Activated CD4-positive, alpha-beta T cell treated with anti-CD3 and anti-CD28 coated beads for 36 hours (primary cell): ENCODE measurements at regions not wholly inside any gene's neighbourhood (a gene's known extent, or its start where the extent isn't known, plus 50 kb on each side); places are given as distances from the start of the nearest gene placed in this dataset.

Experiments used
- ATAC-seq: fragments of 200-7000 bp; cut with Tn5 transposase; one replicate; pipeline ENCODE4 v1.10.0; 2021; ENCODE audit warnings: mild to moderate bottlenecking, moderate library complexity
- CTCF ChIA-PET: fragments of 350-600 bp; sonication (Branson Sonifier 250); formaldehyde crosslinking; loops from one replicate; lab custom pipeline; 2021; ENCODE audit warnings: antibody characterized with exemption; lab: Charles Lee
- POLR2A ChIA-PET: fragments of 350-600 bp; sonication (Branson Sonifier 250); formaldehyde crosslinking; loops from one replicate; lab custom pipeline; 2021; ENCODE audit warnings: antibody characterized with exemption, inconsistent platforms; lab: Charles Lee
- DNase-seq: peaks from one replicate; pipeline ENCODE4 v3.0.0-alpha.2; 2020
- H3K27ac Mint-ChIP-seq: one replicate; pipeline ENCODE4 v1.8.0; 2021; ENCODE audit warnings: mixed read lengths
- H3K27me3 Mint-ChIP-seq: one replicate; pipeline ENCODE4 v1.8.0; 2021; ENCODE audit warnings: mixed read lengths
- H3K36me3 Mint-ChIP-seq: one replicate; pipeline ENCODE4 v1.8.0; 2021; ENCODE audit warnings: low read depth, mixed read lengths
- H3K4me1 Mint-ChIP-seq: one replicate; pipeline ENCODE4 v1.8.0; 2021; ENCODE audit warnings: mixed read lengths
- H3K4me3 Mint-ChIP-seq: one replicate; pipeline ENCODE4 v1.8.0; 2021; ENCODE audit warnings: mild to moderate bottlenecking, moderate library complexity, mixed read lengths
- H3K9me3 Mint-ChIP-seq: one replicate; pipeline ENCODE4 v1.8.0; 2021; ENCODE audit warnings: low read depth, mixed read lengths
- intact Hi-C, 2 experiments: fragments of 100-400 bp; cut with DNase I in 1 of 2; cut with micrococcal nuclease in 1 of 2; formaldehyde crosslinking; loops; one replicate each; pipeline versions ENCODE4 v1.14.2 to v1.15.1; 2022 to 2024; cut with DNase I, micrococcal nuclease

DNA sequence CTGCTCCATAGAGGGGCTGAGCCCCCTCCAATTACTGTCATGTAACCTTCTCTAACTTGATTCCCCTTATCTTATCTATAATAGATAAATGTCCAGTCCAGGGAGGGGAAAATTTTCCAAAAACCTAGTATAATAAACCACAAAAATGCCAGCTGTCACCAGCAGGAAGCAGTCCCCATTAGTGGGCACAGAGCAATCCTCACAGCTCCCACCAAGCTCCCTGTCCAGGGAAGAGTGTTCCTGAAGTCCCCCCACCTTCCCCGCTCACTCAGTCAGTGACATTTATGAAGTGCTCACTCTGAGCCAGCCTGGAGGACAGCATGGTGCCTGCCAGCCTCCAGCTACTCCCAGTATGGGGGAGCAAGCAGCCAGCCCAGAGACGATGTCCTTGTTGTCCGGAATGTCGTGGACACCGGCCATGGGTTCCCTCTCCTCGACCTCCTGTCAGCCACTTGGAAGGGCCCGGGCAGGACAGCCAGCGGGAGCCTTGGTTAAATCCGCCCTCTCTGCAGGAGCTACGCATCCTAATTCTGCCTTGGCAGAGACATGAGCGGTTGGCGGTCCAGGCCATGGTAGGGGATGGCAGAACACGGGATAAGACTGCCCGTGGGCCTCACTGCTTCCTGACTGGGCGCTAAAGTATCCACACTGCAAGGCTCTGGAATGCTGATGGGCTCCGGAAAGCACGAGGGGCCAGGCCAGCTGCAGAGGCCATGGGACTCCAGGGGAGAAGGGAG, 102.0 kb upstream of the CDH5 start:
- ChIA-PET CTCF (interaction anchor here (0.6 kb wide), 3 partner anchors 9 to 376 kb away, joined by 3 read pairs; no protein-coding TSS in a partner anchor), POLR2A (no interaction called here)
- Mint-ChIP-seq H3K4me3 (no peak overlapping the region), H3K27ac (no peak overlapping the region), H3K27me3 (peaks cover 22% of the 10 kb centered on the region), H3K4me1 (peaks cover 1% of the 10 kb centered on the region), H3K9me3 (no peaks in the 10 kb centered on the region), H3K36me3 (no peaks in the 10 kb centered on the region)
- intact Hi-C loops, result no loop called here
- ATAC-seq, result no peak
- no peak for DNase-seq

- Mint-ChIP-seq H3K36me3 (no peaks in the 10 kb centered on the region), H3K4me3 (no peak overlapping the region), H3K9me3 (no peaks in the 10 kb centered on the region), H3K27me3 (peaks cover 19% of the 10 kb centered on the region), H3K4me1 (peaks cover 1% of the 10 kb centered on the region), H3K27ac (no peak overlapping the region)
- DNase-seq, result no peak
- ATAC-seq, result no peak
- ChIA-PET POLR2A (no interaction called here), CTCF (interaction anchor here (0.6 to 0.7 kb wide), 4 partner anchors 9 to 457 kb away, joined by 3 to 8 read pairs (median 3); no protein-coding TSS in a partner anchor)
- intact Hi-C loops, result no loop called here
Observed at GRCh38 chr16:66263973-66264310, 102.5 kb upstream of the CDH5 start.

DNA sequence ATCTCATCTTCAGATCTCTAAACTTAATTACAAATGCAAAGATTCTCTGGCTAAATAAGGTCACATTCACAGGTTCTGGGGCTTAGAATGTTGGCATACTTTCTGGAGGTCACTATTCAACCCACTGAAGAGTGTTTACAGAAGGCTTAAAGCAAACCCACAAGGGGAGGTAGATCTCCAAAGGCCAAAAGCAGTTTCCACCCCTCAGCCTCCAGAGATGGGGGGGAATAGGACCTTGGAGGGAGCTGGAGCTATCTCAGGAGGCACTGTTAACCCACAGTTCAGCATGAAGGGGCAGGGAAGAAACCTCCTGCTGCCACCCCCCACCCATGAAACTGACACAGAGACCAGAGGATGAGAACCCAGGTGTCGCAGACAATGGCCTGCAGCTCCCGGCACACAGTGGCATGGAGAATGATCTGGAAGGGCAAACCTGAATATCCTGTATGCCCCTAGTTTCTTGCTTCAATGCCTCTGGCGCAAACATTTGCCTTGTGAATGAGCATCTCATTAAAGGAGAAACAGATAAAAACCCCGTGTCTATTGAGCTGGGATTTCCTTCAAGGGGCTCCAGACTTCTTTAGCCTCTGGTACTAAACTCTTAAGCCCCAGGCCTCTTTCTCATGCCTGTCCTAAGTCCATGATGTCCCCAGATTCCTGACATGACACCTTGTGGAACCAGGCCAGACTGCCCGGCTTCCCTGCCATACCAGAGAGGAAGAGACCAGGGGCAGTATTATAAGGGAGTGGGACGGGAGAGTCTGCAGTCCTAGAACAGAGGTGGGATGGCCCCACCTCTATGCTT, 103.1 kb upstream of the CDH5 start:
- Mint-ChIP-seq H3K27me3 (peaks cover 19% of the 10 kb centered on the region), H3K9me3 (no peaks in the 10 kb centered on the region), H3K4me3 (no peak overlapping the region), H3K27ac (no peak overlapping the region), H3K4me1 (peaks cover 1% of the 10 kb centered on the region), H3K36me3 (no peaks in the 10 kb centered on the region)
- POLR2A ChIA-PET, result no interaction called here
- intact Hi-C loops, result no loop called here
- no peak for DNase-seq
- CTCF ChIA-PET, result interaction anchor here (0.7 kb wide), 2 partner anchors 7 to 457 kb away, joined by 3 to 8 read pairs; no protein-coding TSS in a partner anchor
- no peak for ATAC-seq

GRCh38 chr16:66262253-66263167, 104.0 kb upstream of the CDH5 start:
- POLR2A ChIA-PET, result no interaction called here

GRCh38 chr16:66261826-66262225, 104.7 kb upstream of the CDH5 start:
- Mint-ChIP-seq H3K9me3 (no peaks in the 10 kb centered on the region), H3K4me1 (peaks cover 1% of the 10 kb centered on the region), H3K27ac (no peak overlapping the region), H3K27me3 (peaks cover 8% of the 10 kb centered on the region), H3K4me3 (no peak overlapping the region), H3K36me3 (no peaks in the 10 kb centered on the region)
- POLR2A ChIA-PET, result no interaction called here
- ATAC-seq (no peak), DNase-seq (no peak)
- intact Hi-C loops, result no loop called here
- CTCF ChIA-PET, result no interaction called here

More at GRCh38 chr16:66262253-66263167, 104.0 kb upstream of the CDH5 start:
- peaks cover 13% of the 10 kb centered on the region for H3K27me3 Mint-ChIP-seq
- DNase-seq (no peak), ATAC-seq (no peak)
- no peaks in the 10 kb centered on the region for H3K9me3 Mint-ChIP-seq
- CTCF ChIA-PET, result interaction anchor here (0.7 kb wide), 1 partner anchor 8 kb away, joined by 3 read pairs; no protein-coding TSS in a partner anchor
- H3K4me3 Mint-ChIP-seq, result no peak overlapping the region
- H3K4me1 Mint-ChIP-seq, result peaks cover 1% of the 10 kb centered on the region
- H3K27ac Mint-ChIP-seq, result no peak overlapping the region
- no peaks in the 10 kb centered on the region for H3K36me3 Mint-ChIP-seq
- intact Hi-C loops, result no loop called here

- Mint-ChIP-seq H3K4me3 (no peak overlapping the region), H3K27me3 (no peaks in the 10 kb centered on the region), H3K4me1 (no peaks in the 10 kb centered on the region), H3K36me3 (no peaks in the 10 kb centered on the region), H3K9me3 (no peaks in the 10 kb centered on the region), H3K27ac (no peak overlapping the region)
- ATAC-seq (no peak), DNase-seq (no peak)
- intact Hi-C loops, result no loop called here
- POLR2A ChIA-PET, result no interaction called here
- CTCF ChIA-PET, result no interaction called here
Observed at GRCh38 chr16:66260522-66261254, 105.8 kb upstream of the CDH5 start.

GRCh38 chr16:66258916-66259845, 107.3 kb upstream of the CDH5 start:
- ATAC-seq (no peak), DNase-seq (no peak)
- Mint-ChIP-seq H3K27ac (no peak overlapping the region), H3K4me1 (no peaks in the 10 kb centered on the region), H3K4me3 (no peak overlapping the region), H3K27me3 (peaks cover 2% of the 10 kb centered on the region), H3K9me3 (no peaks in the 10 kb centered on the region), H3K36me3 (no peaks in the 10 kb centered on the region)
- ChIA-PET CTCF (interaction anchor here (0.9 to 1.2 kb wide), 3 partner anchors 10 to 12 kb away, joined by 3 read pairs; no protein-coding TSS in a partner anchor), POLR2A (no interaction called here)
- intact Hi-C loops, result no loop called here

DNA sequence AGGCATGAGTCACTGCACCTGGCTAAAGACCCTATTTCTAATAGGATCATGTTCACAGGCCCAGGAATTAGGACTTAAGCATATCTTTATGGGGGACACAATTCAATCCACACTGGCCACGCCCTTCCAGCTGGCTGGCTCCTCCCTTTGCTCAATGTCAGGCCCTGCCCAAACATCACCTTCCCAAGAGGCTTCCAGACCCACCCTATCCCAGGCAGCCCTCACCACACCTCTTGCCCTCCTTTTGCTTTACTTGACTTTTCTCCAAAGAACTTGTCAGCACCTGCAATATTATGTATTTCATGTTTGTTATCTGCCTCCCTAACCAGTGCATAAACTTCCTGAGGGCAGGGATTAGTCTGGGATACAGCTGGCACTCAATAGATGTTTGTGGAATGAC, 109.6 kb upstream of the CDH5 start:
- H3K27me3 Mint-ChIP-seq, result peaks cover 2% of the 10 kb centered on the region
- DNase-seq (no peak), ATAC-seq (no peak)
- CTCF ChIA-PET, result interaction anchor here (1.1 kb wide), 1 partner anchor 87 kb away, joined by 3 read pairs; no protein-coding TSS in a partner anchor
- no peaks in the 10 kb centered on the region for H3K4me1 Mint-ChIP-seq
- H3K9me3 Mint-ChIP-seq, result no peaks in the 10 kb centered on the region
- no peak overlapping the region for H3K27ac Mint-ChIP-seq
- POLR2A ChIA-PET, result no interaction called here
- no peaks in the 10 kb centered on the region for H3K36me3 Mint-ChIP-seq
- no peak overlapping the region for H3K4me3 Mint-ChIP-seq
- intact Hi-C loops, result no loop called here

- CTCF ChIA-PET, result interaction anchor here (0.7 to 1.2 kb wide), 3 partner anchors 88 to 349 kb away, joined by 3 read pairs; no protein-coding TSS in a partner anchor
- POLR2A ChIA-PET, result no interaction called here
Observed at GRCh38 chr16:66255647-66256046, 110.8 kb upstream of the CDH5 start.

GRCh38 chr16:66254751-66255150, 111.7 kb upstream of the CDH5 start:
- H3K27ac Mint-ChIP-seq, result no peak overlapping the region
- ChIA-PET CTCF (no interaction called here), POLR2A (no interaction called here)
- no peaks in the 10 kb centered on the region for H3K9me3 Mint-ChIP-seq
- H3K4me3 Mint-ChIP-seq, result no peak overlapping the region
- H3K4me1 Mint-ChIP-seq, result no peaks in the 10 kb centered on the region
- H3K36me3 Mint-ChIP-seq, result no peaks in the 10 kb centered on the region
- ATAC-seq, result no peak
- intact Hi-C loops, result no loop called here
- peaks cover 2% of the 10 kb centered on the region for H3K27me3 Mint-ChIP-seq
- no peak for DNase-seq

More at GRCh38 chr16:66255647-66256046, 110.8 kb upstream of the CDH5 start:
- Mint-ChIP-seq H3K27ac (no peak overlapping the region), H3K4me1 (no peaks in the 10 kb centered on the region), H3K9me3 (no peaks in the 10 kb centered on the region), H3K27me3 (peaks cover 2% of the 10 kb centered on the region), H3K4me3 (no peak overlapping the region), H3K36me3 (no peaks in the 10 kb centered on the region)
- intact Hi-C loops, result no loop called here
- no peak for ATAC-seq
- no peak for DNase-seq
